Esophagus squamous epithelium (tissue), 5 donors: ENCODE measurements at regions not wholly inside any gene's neighbourhood (a gene's known extent, or its start where the extent isn't known, plus 50 kb on each side); places are given as distances from the start of the nearest gene placed in this dataset.

ENCODE experiments used
- DNase-seq: peaks from one replicate; lab custom pipeline; 2025; lab: John Stamatoyannopoulos, UW
- H3K27ac ChIP-seq, 4 donors: fragments of 200-600 bp; sonication (generic); one replicate each; pipeline ENCODE4 v1.5.1; 2016 to 2019; ENCODE audit warnings: mild to moderate bottlenecking in 1 of 4
- H3K27me3 ChIP-seq, 4 donors: fragments of 200-600 bp; sonication (generic); 1 replicate in 3 of 4; 2 replicates in 1 of 4; pipeline versions ENCODE4 v1.5.1 to v1.6.0; 2017 to 2021; ENCODE audit warnings: antibody characterized with exemption in 1 of 4
- H3K36me3 ChIP-seq, 3 donors: fragments of 200-600 bp; sonication (generic); one replicate each; pipeline ENCODE4 v1.5.1; 2016 to 2019
- H3K4me1 ChIP-seq, 3 donors: fragments of 200-600 bp; sonication (generic); one replicate each; pipeline ENCODE4 v1.5.1; 2017 to 2019
- H3K4me3 ChIP-seq, 4 donors: fragments of 200-600 bp; sonication (generic); 1 replicate in 3 of 4; 2 replicates in 1 of 4; pipeline ENCODE4 v1.5.1; 2016 to 2019; ENCODE audit warnings: mild to moderate bottlenecking in 2 of 4, moderate library complexity in 1 of 4
- H3K9me3 ChIP-seq, 3 donors: fragments of 200-600 bp; sonication (generic); one replicate each; pipeline ENCODE4 v1.5.1; 2016 to 2019
- CTCF ChIP-seq, 6 experiments: fragments of 450-650 bp in 4 of 6; fragments of 200-600 bp in 2 of 6; sonication (generic) in 2 of 6; IDR thresholded peaks; one replicate each; pipeline ENCODE4 v1.5.1; 2016 to 2019; ENCODE audit warnings: antibody characterized with exemption in 6 of 6, mild to moderate bottlenecking in 4 of 6, moderate library complexity in 4 of 6
- POLR2A ChIP-seq, 4 donors: fragments of 450-650 bp; IDR thresholded peaks; one replicate each; pipeline ENCODE4 v1.6.1; 2017; ENCODE audit warnings: antibody characterized with exemption in 4 of 4, mild to moderate bottlenecking in 4 of 4, moderate library complexity in 3 of 4
- WGBS, 2 donors: methylation state at CpG; one replicate each; pipeline ENCODE4 v1.1.5; 2018; 5-methylcytosine and 5-hydroxymethylcytosine counted together
- intact Hi-C: fragments of 100-400 bp; cut with DNase I; formaldehyde crosslinking; loops from one replicate; pipeline ENCODE4 v1.15.0; 2022
- donor health status: DM: yes; HTN: yes; CAD: no.

- no peak for DNase-seq
- H3K4me3 ChIP-seq = no peak overlapping the region
Measured at GRCh38 chr15:69891070-69891536, 206.6 kb downstream of the TLE3 start.

GRCh38 chr15:69891606-69892005 is 206.1 kb downstream of the TLE3 start:
- H3K4me1 ChIP-seq = no peaks in the 10 kb centered on the region
- DNase-seq = no peak
- WGBS, 2 donors = 73 to 74% methylated on average over 7 of the region's 7 CpGs
- no peak for TF ChIP-seq POLR2A (IDR thresholded peaks at IDR 0.05)
- TF ChIP-seq CTCF (IDR thresholded peaks at IDR 0.05) = no peak
- H3K9me3 ChIP-seq = no peaks in the 10 kb centered on the region
- H3K27me3 ChIP-seq = peaks cover 0 to 76% (median 0%) of the 10 kb centered on the region in 4 donors
- no peak overlapping the region for H3K27ac ChIP-seq
- H3K4me3 ChIP-seq = no peak overlapping the region
- intact Hi-C loops = no loop called here
- H3K36me3 ChIP-seq = no peaks in the 10 kb centered on the region

More at GRCh38 chr15:69891070-69891536, 206.6 kb downstream of the TLE3 start:
- H3K27me3 ChIP-seq = peaks cover 0 to 80% (median 0%) of the 10 kb centered on the region in 4 donors
- 78 to 87% methylated on average over 5 of the region's 5 CpGs for WGBS, 2 donors
- TF ChIP-seq POLR2A (IDR thresholded peaks at IDR 0.05) (no peak), CTCF (IDR thresholded peaks at IDR 0.05) (no peak)
- intact Hi-C loops = no loop called here
- no peaks in the 10 kb centered on the region for H3K4me1 ChIP-seq
- H3K27ac ChIP-seq = no peak overlapping the region
- H3K9me3 ChIP-seq = no peaks in the 10 kb centered on the region
- H3K36me3 ChIP-seq = no peaks in the 10 kb centered on the region

- 61 to 66% methylated on average over 4 of the region's 4 CpGs for WGBS, 2 donors
- no peaks in the 10 kb centered on the region for H3K36me3 ChIP-seq
- no peak for DNase-seq
- H3K9me3 ChIP-seq = no peaks in the 10 kb centered on the region
- intact Hi-C loops = no loop called here
- H3K27me3 ChIP-seq = peaks cover 0 to 75% (median 0%) of the 10 kb centered on the region in 4 donors
- no peak overlapping the region for H3K4me3 ChIP-seq
- H3K27ac ChIP-seq = no peak overlapping the region
- no peak for TF ChIP-seq POLR2A (IDR thresholded peaks at IDR 0.05)
- TF ChIP-seq CTCF (IDR thresholded peaks at IDR 0.05) = no peak
- H3K4me1 ChIP-seq = no peaks in the 10 kb centered on the region
Measured at GRCh38 chr15:69892351-69892750, 205.4 kb downstream of the TLE3 start.

- no peak for DNase-seq
- Histone ChIP-seq H3K9me3 (no peaks in the 10 kb centered on the region), H3K27ac (no peak overlapping the region), H3K4me1 (no peaks in the 10 kb centered on the region), H3K4me3 (no peak overlapping the region), H3K27me3 (peaks cover 0 to 75% (median 0%) of the 10 kb centered on the region in 4 donors), H3K36me3 (no peaks in the 10 kb centered on the region)
- no peak for TF ChIP-seq POLR2A (IDR thresholded peaks at IDR 0.05)
- TF ChIP-seq CTCF (IDR thresholded peaks at IDR 0.05) = no peak
- WGBS, 2 donors = 41 to 55% methylated on average over 2 of the region's 2 CpGs
- intact Hi-C loops = no loop called here
Measured at GRCh38 chr15:69893086-69893485, 204.6 kb downstream of the TLE3 start.

GRCh38 chr15:69893863-69894262 is 203.9 kb downstream of the TLE3 start:
- Histone ChIP-seq H3K27ac (no peak overlapping the region), H3K4me1 (no peaks in the 10 kb centered on the region), H3K27me3 (peaks cover 0 to 68% (median 0%) of the 10 kb centered on the region in 4 donors), H3K9me3 (no peaks in the 10 kb centered on the region), H3K36me3 (no peaks in the 10 kb centered on the region), H3K4me3 (no peak overlapping the region)
- intact Hi-C loops = no loop called here
- 15 to 29% methylated on average over 2 of the region's 2 CpGs for WGBS, 2 donors
- TF ChIP-seq POLR2A (IDR thresholded peaks at IDR 0.05) (no peak), CTCF (IDR thresholded peaks at IDR 0.05) (no peak)
- no peak for DNase-seq
